Tibial nerve (tissue), 4 donors: ENCODE measurements at regions not wholly inside any gene's neighbourhood (a gene's known extent, or its start where the extent isn't known, plus 50 kb on each side); places are given as distances from the start of the nearest gene placed in this dataset.

Source experiments
- EP300 ChIP-seq, 2 donors: sonication (generic); formaldehyde crosslinking; IDR thresholded peaks; one replicate each; pipeline ENCODE4 v1.6.1; 2017; ENCODE audit warnings: antibody characterized with exemption in 2 of 2, mild to moderate bottlenecking in 1 of 2
- POLR2A ChIP-seq, 2 donors: fragments of 450-650 bp; IDR thresholded peaks; one replicate each; pipeline ENCODE4 v1.6.1; 2017; ENCODE audit warnings: antibody characterized with exemption in 2 of 2, mild to moderate bottlenecking in 2 of 2, moderate library complexity in 2 of 2
- TF ChIP-seq, protein P1 (sequence below), 5 experiments: fragments of 200-600 bp in 3 of 5; fragments of 450-650 bp in 2 of 5; sonication (generic) in 3 of 5; IDR thresholded peaks; one replicate each; pipeline ENCODE4 v1.5.1; 2016 to 2019; ENCODE audit warnings: antibody characterized with exemption in 5 of 5, mild to moderate bottlenecking in 3 of 5, moderate library complexity in 2 of 5

DNA sequence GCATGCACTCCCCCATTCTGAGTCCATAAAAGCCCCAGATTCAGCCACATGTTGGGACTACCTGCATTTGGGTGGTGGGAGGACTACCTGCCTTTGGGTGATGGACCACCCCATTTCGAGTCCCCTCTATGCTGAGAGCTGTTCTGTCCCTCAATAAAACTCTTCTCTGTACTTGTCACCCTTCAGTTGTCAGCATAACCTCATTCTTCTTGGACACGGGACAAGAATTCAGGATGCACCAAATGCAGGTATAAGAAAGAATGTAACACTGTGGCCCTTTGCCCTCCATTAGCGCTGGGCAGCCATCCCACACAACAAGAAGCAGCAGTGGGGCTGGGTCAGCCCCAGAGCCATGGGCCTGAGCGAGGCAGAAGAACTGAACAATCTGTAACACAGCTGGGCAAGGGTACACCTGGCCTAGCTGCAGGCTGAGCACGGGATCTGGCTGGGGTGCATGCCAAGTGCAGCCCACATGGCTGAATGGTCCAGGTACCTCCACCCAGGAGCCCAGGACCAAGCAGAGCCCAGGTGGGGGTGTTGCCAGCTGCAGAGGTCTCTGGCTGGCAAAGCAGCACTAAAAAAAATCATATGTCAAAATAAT is 1344.3 kb upstream of the LRRTM3 start:
- TF ChIP-seq, protein P1, sequence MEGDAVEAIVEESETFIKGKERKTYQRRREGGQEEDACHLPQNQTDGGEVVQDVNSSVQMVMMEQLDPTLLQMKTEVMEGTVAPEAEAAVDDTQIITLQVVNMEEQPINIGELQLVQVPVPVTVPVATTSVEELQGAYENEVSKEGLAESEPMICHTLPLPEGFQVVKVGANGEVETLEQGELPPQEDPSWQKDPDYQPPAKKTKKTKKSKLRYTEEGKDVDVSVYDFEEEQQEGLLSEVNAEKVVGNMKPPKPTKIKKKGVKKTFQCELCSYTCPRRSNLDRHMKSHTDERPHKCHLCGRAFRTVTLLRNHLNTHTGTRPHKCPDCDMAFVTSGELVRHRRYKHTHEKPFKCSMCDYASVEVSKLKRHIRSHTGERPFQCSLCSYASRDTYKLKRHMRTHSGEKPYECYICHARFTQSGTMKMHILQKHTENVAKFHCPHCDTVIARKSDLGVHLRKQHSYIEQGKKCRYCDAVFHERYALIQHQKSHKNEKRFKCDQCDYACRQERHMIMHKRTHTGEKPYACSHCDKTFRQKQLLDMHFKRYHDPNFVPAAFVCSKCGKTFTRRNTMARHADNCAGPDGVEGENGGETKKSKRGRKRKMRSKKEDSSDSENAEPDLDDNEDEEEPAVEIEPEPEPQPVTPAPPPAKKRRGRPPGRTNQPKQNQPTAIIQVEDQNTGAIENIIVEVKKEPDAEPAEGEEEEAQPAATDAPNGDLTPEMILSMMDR (IDR thresholded peaks at IDR 0.05) = no peak
- TF ChIP-seq POLR2A (IDR thresholded peaks at IDR 0.05) = no peak
- TF ChIP-seq EP300 (IDR thresholded peaks at IDR 0.05) = no peak
